OCI-LY3 (cell line): ENCODE measurements at regions not wholly inside any gene's neighbourhood (a gene's known extent, or its start where the extent isn't known, plus 50 kb on each side); places are given as distances from the start of the nearest gene placed in this dataset.

Source experiments
- H2AFZ ChIP-seq: fragments of 200-600, 300-600 bp; shearing (Covaris generic); 2 replicates; pipeline ENCODE4 v1.6.0; 2014; ENCODE audit warnings: antibody characterized with exemption, low read depth, low read length
- H3K27ac ChIP-seq: fragments of 200-600, 300-600 bp; sonication (generic); 2 replicates; pipeline ENCODE4 v1.5.1; 2014; ENCODE audit warnings: mild to moderate bottlenecking, low read length, moderate library complexity, mixed read lengths
- H3K27me3 ChIP-seq: fragments of 200-600, 300-600 bp; sonication (generic); 2 replicates; pipeline ENCODE4 v1.6.1; 2014; ENCODE audit warnings: low read depth, low read length, mixed read lengths
- H3K36me3 ChIP-seq: fragments of 200-600, 300-600 bp; sonication (generic); replicated peaks from 2 replicates; pipeline ENCODE3; 2014; ENCODE audit warnings: low read depth, low read length, mixed read lengths
- H3K4me1 ChIP-seq: fragments of 300-600, 200-600 bp; sonication (generic); 2 replicates; pipeline ENCODE4 v1.6.1; 2014; ENCODE audit warnings: low read length, mixed read lengths
- H3K4me2 ChIP-seq: fragments of 200-600, 300-600 bp; sonication (generic); 2 replicates; pipeline ENCODE4 v1.6.1; 2014; ENCODE audit warnings: low read length, mixed read lengths
- H3K4me3 ChIP-seq: fragments of 300-600, 200-600 bp; sonication (generic); 2 replicates; pipeline ENCODE4 v1.5.1; 2014; ENCODE audit warnings: antibody characterized with exemption, mild to moderate bottlenecking, low read length, moderate library complexity
- H3K79me2 ChIP-seq: fragments of 300-600, 200-600 bp; shearing (Covaris generic); 2 replicates; pipeline ENCODE4 v1.6.1; 2014; ENCODE audit warnings: mild to moderate bottlenecking, low read length, mixed read lengths
- H3K9ac ChIP-seq: fragments of 300-600, 200-600 bp; shearing (Covaris generic); 2 replicates; pipeline ENCODE4 v1.6.0; 2014; ENCODE audit warnings: mild to moderate bottlenecking, low read length, moderate library complexity
- H3K9me3 ChIP-seq: fragments of 200-600, 300-600 bp; shearing (Covaris generic); 2 replicates; pipeline ENCODE4 v1.6.1; 2014; ENCODE audit warnings: low read length, mixed read lengths; ENCODE audit not compliant: insufficient read depth
- H4K20me1 ChIP-seq: fragments of 200-600, 300-600 bp; sonication (generic); 2 replicates; pipeline ENCODE4 v1.6.1; 2016; ENCODE audit warnings: low read length, mixed read lengths; ENCODE audit not compliant: insufficient read depth
- CTCF ChIP-seq: fragments of 200-600, 300-600 bp; sonication (generic); IDR thresholded peaks from 2 replicates; pipeline ENCODE4 v1.5.1; 2014; ENCODE audit warnings: antibody characterized with exemption, low read length, low read depth
- EZH2phosphoT487 ChIP-seq: fragments of 200-600 bp; shearing (Covaris generic); IDR thresholded peaks from 2 replicates; pipeline ENCODE4 v1.6.1; 2018; ENCODE audit warnings: antibody characterized with exemption, mixed run types, low read depth

- TF ChIP-seq CTCF (no peak), EZH2phosphoT487 (no peak)
- no peak overlapping the region for H3K4me2 ChIP-seq
- no peaks in the 10 kb centered on the region for H3K79me2 ChIP-seq
- H2AFZ ChIP-seq = no peak overlapping the region
- H3K27ac ChIP-seq = no peak overlapping the region
- H3K4me1 ChIP-seq = no peaks in the 10 kb centered on the region
- no peaks in the 10 kb centered on the region for H3K9me3 ChIP-seq
- no peak overlapping the region for H3K4me3 ChIP-seq
- no peaks in the 10 kb centered on the region for H4K20me1 ChIP-seq
- H3K27me3 ChIP-seq = 0 out of 2 replicates have a peak, but pooled peaks cover 3% of the 10 kb centered on the region
- no peaks in the 10 kb centered on the region for H3K36me3 ChIP-seq
- H3K9ac ChIP-seq = no peak overlapping the region
These were observed 190.2 kb downstream of the TEX29 start for GRCh38 chr13:111510502-111511218.

GRCh38 chr13:111511219-111511732 lies 190.8 kb downstream of the TEX29 start:
- Histone ChIP-seq H3K9me3 (no peaks in the 10 kb centered on the region), H3K27me3 (0 out of 2 replicates have a peak, but pooled peaks cover 3% of the 10 kb centered on the region), H3K27ac (no peak overlapping the region), H3K4me1 (no peaks in the 10 kb centered on the region), H3K36me3 (no peaks in the 10 kb centered on the region), H3K9ac (no peak overlapping the region), H3K4me2 (no peak overlapping the region), H2AFZ (no peak overlapping the region), H3K79me2 (no peaks in the 10 kb centered on the region), H4K20me1 (no peaks in the 10 kb centered on the region), H3K4me3 (no peak overlapping the region)
- TF ChIP-seq EZH2phosphoT487 (no peak), CTCF (no peak)

GRCh38 chr13:111511805-111512504 lies 191.5 kb downstream of the TEX29 start:
- H3K36me3 ChIP-seq = no peaks in the 10 kb centered on the region
- 0 out of 2 replicates have a peak, but pooled peaks cover 3% of the 10 kb centered on the region for H3K27me3 ChIP-seq
- no peaks in the 10 kb centered on the region for H3K9me3 ChIP-seq
- H3K4me3 ChIP-seq = no peak overlapping the region
- H3K4me2 ChIP-seq = no peak overlapping the region
- no peaks in the 10 kb centered on the region for H3K79me2 ChIP-seq
- no peaks in the 10 kb centered on the region for H3K4me1 ChIP-seq
- H2AFZ ChIP-seq = no peak overlapping the region
- TF ChIP-seq EZH2phosphoT487 (no peak), CTCF (no peak)
- no peaks in the 10 kb centered on the region for H4K20me1 ChIP-seq
- H3K27ac ChIP-seq = no peak overlapping the region
- H3K9ac ChIP-seq = no peak overlapping the region

GRCh38 chr13:111512707-111513106 lies 192.3 kb downstream of the TEX29 start:
- 0 out of 2 replicates have a peak, but pooled peaks cover 3% of the 10 kb centered on the region for H3K27me3 ChIP-seq

More at GRCh38 chr13:111512707-111513106, 192.3 kb downstream of the TEX29 start:
- H3K4me2 ChIP-seq = no peak overlapping the region
- no peaks in the 10 kb centered on the region for H3K9me3 ChIP-seq
- no peaks in the 10 kb centered on the region for H3K4me1 ChIP-seq
- no peak overlapping the region for H3K9ac ChIP-seq
- H3K27ac ChIP-seq = no peak overlapping the region
- TF ChIP-seq CTCF = no peak
- TF ChIP-seq EZH2phosphoT487 = no peak
- H4K20me1 ChIP-seq = no peaks in the 10 kb centered on the region
- H3K36me3 ChIP-seq = no peaks in the 10 kb centered on the region
- H2AFZ ChIP-seq = no peak overlapping the region
- H3K79me2 ChIP-seq = no peaks in the 10 kb centered on the region
- no peak overlapping the region for H3K4me3 ChIP-seq
